SH-SY5Y (cell line): ENCODE measurements at regions not wholly inside any gene's neighbourhood (a gene's known extent, or its start where the extent isn't known, plus 50 kb on each side); places are given as distances from the start of the nearest gene placed in this dataset.

Experiments
- GATA2 ChIP-seq: IDR thresholded peaks from 2 replicates; pipeline ENCODE4 v1.6.1; 2011; ENCODE audit warnings: mild to moderate bottlenecking, low read depth, low read length
- GATA3 ChIP-seq: IDR thresholded peaks from 2 replicates; pipeline ENCODE4 v1.6.1; 2011; ENCODE audit warnings: low read depth, mild to moderate bottlenecking, low read length, moderate library complexity

GRCh38 chr7:68688416-68689086, 909.7 kb upstream of the AUTS2 start:
- TF ChIP-seq GATA2 (no peak), GATA3 (no peak)
